Caco-2 (cell line): ENCODE measurements at regions not wholly inside any gene's neighbourhood (a gene's known extent, or its start where the extent isn't known, plus 50 kb on each side); places are given as distances from the start of the nearest gene placed in this dataset.

ENCODE experiments used
- BruUV-seq: library from RNA; stranded (reverse); fragments of 400-500 nt; replicated peaks from 2 replicates; lab custom pipeline; 2021; lab: Mats Ljungman, UMichigan
- CTCF ChIA-PET: fragments of 300-600 bp; sonication (Branson Sonifier 250); formaldehyde crosslinking; loops from one replicate; lab custom pipeline; 2022; ENCODE audit warnings: antibody characterized with exemption; lab: Charles Lee
- POLR2A ChIA-PET: fragments of 300-600 bp; sonication (Branson Sonifier 250); formaldehyde crosslinking; loops from one replicate; lab custom pipeline; 2022; ENCODE audit warnings: antibody characterized with exemption; lab: Charles Lee
- DNase-seq, 2 experiments: peaks; one replicate each; pipeline versions ENCODE4 v3.0.0 to v3.0.0-alpha.2; 2020 to 2022
- H3K27me3 ChIP-seq: replicated peaks from 2 replicates; pipeline ENCODE4 v1.6.0; 2011; ENCODE audit warnings: low read length; ENCODE audit not compliant: control insufficient read depth, insufficient read depth
- H3K36me3 ChIP-seq: 2 replicates; pipeline ENCODE4 v1.5.1; 2011; ENCODE audit warnings: low read length; ENCODE audit not compliant: control insufficient read depth, insufficient read depth
- H3K4me1 ChIP-seq: fragments of 250-450 bp; sonication (Bioruptor Pico); 2 replicates; pipeline ENCODE4 v1.5.1; 2020; ENCODE audit warnings: mild to moderate bottlenecking
- H3K4me3 ChIP-seq: 2 replicates; pipeline ENCODE4 v1.5.1; 2011; ENCODE audit warnings: low read depth, mild to moderate bottlenecking, control low read depth, low read length
- H3K9me3 ChIP-seq: fragments of 250-450 bp; sonication (Bioruptor Pico); 2 replicates; pipeline ENCODE4 v1.5.1; 2020; ENCODE audit warnings: mild to moderate bottlenecking, moderate library complexity
- H3K27ac Mint-ChIP-seq: one replicate; pipeline ENCODE4 v1.8.0; 2022; ENCODE audit warnings: mixed read lengths; ENCODE audit not compliant: unreplicated experiment
- H3K27me3 Mint-ChIP-seq: one replicate; pipeline ENCODE4 v1.8.0; 2022; ENCODE audit warnings: mixed read lengths; ENCODE audit not compliant: insufficient read depth, unreplicated experiment
- H3K36me3 Mint-ChIP-seq: one replicate; pipeline ENCODE4 v1.8.0; 2022; ENCODE audit warnings: mild to moderate bottlenecking, mixed read lengths; ENCODE audit not compliant: insufficient read depth, unreplicated experiment
- H3K4me1 Mint-ChIP-seq: one replicate; pipeline ENCODE4 v1.8.0; 2022; ENCODE audit warnings: low read depth, mixed read lengths; ENCODE audit not compliant: unreplicated experiment
- H3K4me3 Mint-ChIP-seq: one replicate; pipeline ENCODE4 v1.8.0; 2022; ENCODE audit warnings: mild to moderate bottlenecking, moderate library complexity, mixed read lengths; ENCODE audit not compliant: unreplicated experiment
- H3K9me3 Mint-ChIP-seq: one replicate; pipeline ENCODE4 v1.8.0; 2022; ENCODE audit warnings: mixed read lengths; ENCODE audit not compliant: unreplicated experiment
- CTCF ChIP-seq, 2 experiments: fragments of 200-600 bp in 1 of 2; IDR thresholded peaks; 1 replicate in 1 of 2; 2 replicates in 1 of 2; pipeline versions ENCODE4 v1.5.1 to v1.8.0; 2011 to 2022; ENCODE audit warnings: antibody characterized with exemption in 1 of 2, control low read depth in 1 of 2, inconsistent platforms in 1 of 2, low read depth in 1 of 2, low read length in 1 of 2, mild to moderate bottlenecking in 1 of 2, moderate library complexity in 1 of 2; ENCODE audit not compliant: insufficient read depth in 1 of 2, severe bottlenecking in 1 of 2, unreplicated experiment in 1 of 2
- intact Hi-C: fragments of 100-400 bp; cut with micrococcal nuclease; formaldehyde crosslinking; loops from one replicate; pipeline ENCODE4 v1.10.0; 2022; ENCODE audit not compliant: unreplicated experiment

- Histone ChIP-seq H3K9me3 (no peaks in the 10 kb centered on the region), H3K36me3 (no peaks in the 10 kb centered on the region), H3K27me3 (no peaks in the 10 kb centered on the region; the same call in 1 of the 2 replicates), H3K4me1 (no peaks in the 10 kb centered on the region), H3K4me3 (no peak overlapping the region)
- intact Hi-C loops: no loop called here
- Mint-ChIP-seq H3K4me1 (no peaks in the 10 kb centered on the region), H3K4me3 (no peak overlapping the region), H3K36me3 (no peaks in the 10 kb centered on the region), H3K9me3 (no peaks in the 10 kb centered on the region), H3K27ac (no peak overlapping the region), H3K27me3 (peaks cover 16% of the 10 kb centered on the region)
- ChIA-PET CTCF (no interaction called here), POLR2A (no interaction called here)
- no TSS peak for BruUV-seq
- no peak for TF ChIP-seq CTCF (IDR thresholded peaks at IDR 0.05; ENCODE audit: insufficient read depth in 1 of 2, low read depth in 1 of 2, low read length in 1 of 2, severe bottlenecking in 1 of 2, unreplicated experiment in 1 of 2)
- DNase-seq: no peak
These were observed 151.1 kb upstream of the MKI67 start for GRCh38 chr10:128277267-128277840.

- no peak for TF ChIP-seq CTCF (IDR thresholded peaks at IDR 0.05; ENCODE audit: insufficient read depth in 1 of 2, low read depth in 1 of 2, low read length in 1 of 2, severe bottlenecking in 1 of 2, unreplicated experiment in 1 of 2)
- no peaks in the 10 kb centered on the region; the same call in 1 of the 2 replicates for H3K27me3 ChIP-seq
- H3K4me1 ChIP-seq: no peaks in the 10 kb centered on the region
- no peak for DNase-seq
- no peaks in the 10 kb centered on the region for H3K9me3 Mint-ChIP-seq
- H3K9me3 ChIP-seq: no peaks in the 10 kb centered on the region
- CTCF ChIA-PET: no interaction called here
- H3K36me3 ChIP-seq: no peaks in the 10 kb centered on the region
- H3K4me3 Mint-ChIP-seq: no peak overlapping the region
- intact Hi-C loops: no loop called here
- no peak overlapping the region for H3K4me3 ChIP-seq
- no peaks in the 10 kb centered on the region for H3K36me3 Mint-ChIP-seq
- POLR2A ChIA-PET: no interaction called here
- H3K4me1 Mint-ChIP-seq: no peaks in the 10 kb centered on the region
- H3K27me3 Mint-ChIP-seq: peaks cover 16% of the 10 kb centered on the region
- H3K27ac Mint-ChIP-seq: no peak overlapping the region
- no TSS peak for BruUV-seq
These were observed 152.1 kb upstream of the MKI67 start for GRCh38 chr10:128278362-128278761.

GRCh38 chr10:128280271-128280670 is 154.0 kb upstream of the MKI67 start:
- H3K9me3 Mint-ChIP-seq: no peaks in the 10 kb centered on the region
- no peak for DNase-seq
- no peak overlapping the region for H3K27ac Mint-ChIP-seq
- H3K4me1 Mint-ChIP-seq: no peaks in the 10 kb centered on the region
- intact Hi-C loops: no loop called here
- ChIA-PET POLR2A (no interaction called here), CTCF (no interaction called here)
- no peak for TF ChIP-seq CTCF (IDR thresholded peaks at IDR 0.05; ENCODE audit: insufficient read depth in 1 of 2, low read depth in 1 of 2, low read length in 1 of 2, severe bottlenecking in 1 of 2, unreplicated experiment in 1 of 2)
- BruUV-seq: no TSS peak
- peaks cover 1% of the 10 kb centered on the region for H3K27me3 ChIP-seq
- no peaks in the 10 kb centered on the region for H3K4me1 ChIP-seq
- no peaks in the 10 kb centered on the region for H3K9me3 ChIP-seq
- peaks cover 24% of the 10 kb centered on the region for H3K27me3 Mint-ChIP-seq
- H3K4me3 ChIP-seq: no peak overlapping the region
- H3K4me3 Mint-ChIP-seq: no peak overlapping the region
- H3K36me3 ChIP-seq: no peaks in the 10 kb centered on the region
- no peaks in the 10 kb centered on the region for H3K36me3 Mint-ChIP-seq
